K562 (cell line): ENCODE measurements at regions not wholly inside any gene's neighbourhood (a gene's known extent, or its start where the extent isn't known, plus 50 kb on each side); places are given as distances from the start of the nearest gene placed in this dataset.

ENCODE experiments used
- ATAC-seq: fragments of 200-7000 bp; cut with Tn5 transposase; 3 replicates; pipeline ENCODE4 v1.9.1; 2020; ENCODE audit warnings: moderate library complexity
- BruUV-seq: library from RNA; stranded (reverse); fragments of 400-500 nt; replicated peaks from 2 replicates; lab custom pipeline; 2021; lab: Mats Ljungman, UMichigan
- CTCF ChIA-PET: fragments of 300-600 bp; formaldehyde crosslinking; extraction: SDS; loops from one replicate; lab custom pipeline; 2021; ENCODE audit warnings: low intra/inter-chr PET ratio; lab: Yijun Ruan, JAX
- POLR2A ChIA-PET: fragments of 300-600, 350-650 bp; sonication (Branson Sonifier 250); formaldehyde crosslinking; extraction: SDS; loops from one replicate; lab custom pipeline; 2021; ENCODE audit warnings: antibody characterized with exemption, inconsistent platforms; lab: Yijun Ruan, JAX
- DNase-seq, 4 experiments: peaks; one replicate each; pipeline versions ENCODE4 v3.0.0 to v3.0.0-alpha.2; 2011 to 2018; ENCODE audit warnings: low spot score in 3 of 4, mixed read lengths in 3 of 4; ENCODE audit errors: extremely low read depth in 1 of 4
- FAIRE-seq: peaks from 2 replicates; lab custom pipeline; 2011; peaks lifted over from hg19 to GRCh38; lab: Jason Lieb, UNC
- H2AFZ ChIP-seq: 2 replicates; pipeline ENCODE4 v1.6.0; 2011; ENCODE audit warnings: low read depth, low read length, control low read depth, inconsistent platforms
- H3K27ac ChIP-seq: fragments of 200-600 bp; 3 replicates; pipeline ENCODE4 v1.8.0; 2011; ENCODE audit warnings: low read depth, mild to moderate bottlenecking, control low read depth, inconsistent platforms, low read length, moderate library complexity, mixed read lengths; ENCODE audit errors: extremely low read depth
- H3K27me3 ChIP-seq, 2 experiments: fragments of 300-600 bp in 1 of 2; 2 replicates in 1 of 2; 3 replicates in 1 of 2; pipeline versions ENCODE4 v1.6.0 to v1.8.0; 2011; ENCODE audit warnings: inconsistent platforms in 2 of 2, low read length in 2 of 2, mild to moderate bottlenecking in 1 of 2, mixed read lengths in 1 of 2, moderate library complexity in 1 of 2; ENCODE audit not compliant: control insufficient read depth in 2 of 2, insufficient read depth in 2 of 2
- H3K36me3 ChIP-seq: fragments of 300-600 bp; 3 replicates; pipeline ENCODE4 v1.8.0; 2011; ENCODE audit warnings: mild to moderate bottlenecking, low read length, inconsistent platforms; ENCODE audit not compliant: control insufficient read depth, insufficient read depth
- H3K4me1 ChIP-seq, 2 experiments: fragments of 200-600 bp in 1 of 2; replicated peaks in 1 of 2; 2 replicates in 1 of 2; 3 replicates in 1 of 2; pipeline versions ENCODE4 v1.5.1 to v1.8.0; 2011; ENCODE audit warnings: inconsistent platforms in 2 of 2, low read length in 2 of 2, mild to moderate bottlenecking in 1 of 2, mixed read lengths in 1 of 2, moderate library complexity in 1 of 2; ENCODE audit not compliant: control insufficient read depth in 2 of 2, insufficient read depth in 2 of 2
- H3K4me2 ChIP-seq: 2 replicates; pipeline ENCODE4 v1.6.1; 2011; ENCODE audit warnings: low read length, control low read depth, inconsistent platforms, mixed read lengths; ENCODE audit not compliant: insufficient read depth
- H3K4me3 ChIP-seq: fragments of 200-600 bp; sonication (generic), shearing (Covaris generic); 2 replicates; pipeline ENCODE4 v1.5.1; 2016; ENCODE audit warnings: control low read depth, inconsistent platforms
- H3K79me2 ChIP-seq: fragments of 200-600 bp; 3 replicates; pipeline ENCODE4 v1.8.0; 2011; ENCODE audit warnings: low read length, inconsistent platforms; ENCODE audit not compliant: control insufficient read depth, insufficient read depth
- H3K9ac ChIP-seq, 2 experiments: 2 replicates each; pipeline versions ENCODE4 v1.6.0 to v1.6.1; 2011; ENCODE audit warnings: low read depth in 2 of 2, low read length in 2 of 2, control low read depth in 1 of 2, inconsistent platforms in 1 of 2, mild to moderate bottlenecking in 1 of 2, mixed read lengths in 1 of 2; ENCODE audit not compliant: insufficient read depth in 1 of 2
- H3K9me1 ChIP-seq: one replicate; pipeline ENCODE4 v1.6.0; 2011; ENCODE audit warnings: inconsistent platforms, mild to moderate bottlenecking, low read length, moderate library complexity; ENCODE audit not compliant: control insufficient read depth, insufficient read depth
- H3K9me3 ChIP-seq: replicated peaks from 2 replicates; pipeline ENCODE4 v1.5.1; 2011; ENCODE audit warnings: low read depth, low read length, inconsistent platforms; ENCODE audit not compliant: control insufficient read depth, insufficient read depth
- H4K20me1 ChIP-seq: replicated peaks from 2 replicates; pipeline ENCODE4 v1.6.1; 2011; ENCODE audit warnings: low read length, inconsistent platforms, mixed read lengths; ENCODE audit not compliant: control insufficient read depth, insufficient read depth
- ARNT ChIP-seq, 2 experiments: fragments of 450-650 bp; IDR thresholded peaks; 2 replicates each; pipeline ENCODE4 v1.6.1; 2016; ENCODE audit warnings: mild to moderate bottlenecking in 1 of 2
- C11orf30 ChIP-seq: fragments of 450-650 bp; IDR thresholded peaks from 2 replicates; pipeline ENCODE4 v1.6.1; 2016; ENCODE audit warnings: low read depth, mild to moderate bottlenecking
- CLOCK ChIP-seq: fragments of 250-450 bp; sonication (Bioruptor Pico); IDR thresholded peaks from 2 replicates; pipeline ENCODE4 v1.4.0; 2020; ENCODE audit warnings: mild to moderate bottlenecking, moderate library complexity, borderline replicate concordance
- CREM ChIP-seq: IDR thresholded peaks from 2 replicates; pipeline ENCODE4 v1.6.1; 2014; ENCODE audit warnings: antibody characterized with exemption, low read depth
- ELF4 ChIP-seq: fragments of 450-650 bp; formaldehyde crosslinking; IDR thresholded peaks from 2 replicates; pipeline ENCODE4 v1.4.0; 2022; ENCODE audit warnings: missing genetic modification characterization
- PBX2 ChIP-seq, 2 experiments: IDR thresholded peaks in 1 of 2; conservative IDR thresholded peaks in 1 of 2; 2 replicates each; pipeline ENCODE4 v1.6.1; 2016; ENCODE audit warnings: low read depth in 2 of 2, mild to moderate bottlenecking in 1 of 2, missing compliant biosample characterization in 1 of 2, missing genetic modification characterization in 1 of 2, moderate library complexity in 1 of 2
- RFX1 ChIP-seq: fragments of 450-650 bp; IDR thresholded peaks from 2 replicates; pipeline ENCODE4 v1.6.1; 2016; ENCODE audit warnings: mild to moderate bottlenecking, moderate library complexity
- SIX5 ChIP-seq, 2 experiments: IDR thresholded peaks; 2 replicates each; pipeline ENCODE4 v1.6.1; 2011; ENCODE audit warnings: low read length in 2 of 2, borderline replicate concordance in 1 of 2, low read depth in 1 of 2, mild to moderate bottlenecking in 1 of 2, moderate library complexity in 1 of 2; ENCODE audit not compliant: insufficient read depth in 1 of 2
- TEAD4 ChIP-seq, 2 experiments: sonication (generic) in 1 of 2; formaldehyde crosslinking in 1 of 2; IDR thresholded peaks; 2 replicates each; pipeline versions ENCODE4 v1.6.1 to v1.8.0; 2012 to 2022; ENCODE audit warnings: borderline replicate concordance in 1 of 2, inconsistent platforms in 1 of 2, low read length in 1 of 2, mild to moderate bottlenecking in 1 of 2, missing genetic modification reagents in 1 of 2
- WHSC1 ChIP-seq: IDR thresholded peaks from one replicate; pipeline ENCODE4 v1.6.1; 2012; ENCODE audit warnings: low read length, control low read depth, inconsistent platforms
- ZNF184 ChIP-seq: sonication (generic); formaldehyde crosslinking; IDR thresholded peaks from 2 replicates; pipeline ENCODE4 v1.5.0; 2020; ENCODE audit warnings: missing genetic modification reagents
- ZNF507 ChIP-seq: conservative IDR thresholded peaks from 2 replicates; pipeline ENCODE4 v1.6.1; 2017; ENCODE audit warnings: missing genetic modification characterization, missing compliant biosample characterization
- ZNF778 ChIP-seq: fragments of 450-650 bp; formaldehyde crosslinking; IDR thresholded peaks from 2 replicates; pipeline ENCODE4 v1.4.0; 2020; ENCODE audit warnings: mild to moderate bottlenecking, moderate library complexity
- WGBS: fragments of 100-300 bp; shearing (Covaris generic); methylation state at CpG from one replicate; pipeline ENCODE4 v1.1.6; 2016; ENCODE audit warnings: low coverage, mixed read lengths; ENCODE audit not compliant: insufficient coverage; ENCODE audit errors: missing lambda C conversion rate; 5-methylcytosine and 5-hydroxymethylcytosine counted together
- in situ Hi-C: fragments of 300-500 bp; cut with MboI; formaldehyde crosslinking; loops from 4 replicates; pipeline ENCODE4 v1.15.0; 2018; ENCODE audit warnings: inconsistent platforms, mixed read lengths
- intact Hi-C: fragments of 100-400 bp; cut with micrococcal nuclease; formaldehyde crosslinking; loops from 2 replicates; pipeline ENCODE4 v1.14.2; 2022

- TF ChIP-seq ARNT (IDR thresholded peaks at IDR 0.05) (no peak), C11orf30 (no peak), RFX1 (no peak), WHSC1 (no peak)
Observed at GRCh38 chr6:55998576-55998975, 123.2 kb upstream of the BMP5 start (continued).

- Histone ChIP-seq H3K9me1 (no peaks in the 10 kb centered on the region), H3K27me3 (no peaks in the 10 kb centered on the region), H3K4me3 (no peak overlapping the region), H3K9me3 (no peaks in the 10 kb centered on the region), H3K4me1 (no peaks in the 10 kb centered on the region), H3K79me2 (no peaks in the 10 kb centered on the region), H2AFZ (no peak overlapping the region), H3K36me3 (no peaks in the 10 kb centered on the region), H3K9ac (no peak overlapping the region), H4K20me1 (no peaks in the 10 kb centered on the region), H3K27ac (no peak overlapping the region), H3K4me2 (no peak overlapping the region)
- ATAC-seq (no peak), FAIRE-seq (no peak), DNase-seq (no peak)
- ChIA-PET POLR2A (no interaction called here), CTCF (no interaction called here)
- intact Hi-C loops, result no loop called here
- 0% methylated on average over 2 of the region's 3 CpGs for whole genome bisulfite sequencing
- no TSS peak for BruUV-seq
- in situ Hi-C loops, result no loop called here
- TF ChIP-seq CLOCK (CRISPR knock-in tag) (no peak), PBX2 (CRISPR knock-in tag; IDR thresholded peaks at IDR 0.05; ENCODE audit: low read depth) (no peak), PBX2 (tag; conservative IDR thresholded peaks at IDR 0.05; ENCODE audit: low read depth) (no peak), TEAD4 (IDR thresholded peaks at IDR 0.05; ENCODE audit: low read length) (no peak), TEAD4 (CRISPR knock-in tag; IDR thresholded peaks at IDR 0.05; ENCODE audit: borderline replicate concordance) (no peak), CREM (no peak), ZNF184 (no peak), ELF4 (CRISPR knock-in tag) (no peak), ARNT (IDR thresholded peaks at IDR 0.05) (no peak), ZNF778 (CRISPR knock-in tag) (no peak), SIX5 (IDR thresholded peaks at IDR 0.05; ENCODE audit: borderline replicate concordance in 1 of 2, insufficient read depth in 1 of 2, low read depth in 1 of 2, low read length in 2 of 2) (no peak), ZNF507 (no peak)
Observed at GRCh38 chr6:55997223-55997874, 122.0 kb upstream of the BMP5 start.
